HG03108 (cell line): ENCODE measurements at regions not wholly inside any gene's neighbourhood (a gene's known extent, or its start where the extent isn't known, plus 50 kb on each side); places are given as distances from the start of the nearest gene placed in this dataset.

Source experiments
- ATAC-seq: cut with Tn5 transposase; IDR thresholded peaks from one replicate; pipeline ENCODE4 v1.9.1; 2021; ENCODE audit warnings: moderate library complexity; ENCODE audit not compliant: unreplicated experiment

DNA sequence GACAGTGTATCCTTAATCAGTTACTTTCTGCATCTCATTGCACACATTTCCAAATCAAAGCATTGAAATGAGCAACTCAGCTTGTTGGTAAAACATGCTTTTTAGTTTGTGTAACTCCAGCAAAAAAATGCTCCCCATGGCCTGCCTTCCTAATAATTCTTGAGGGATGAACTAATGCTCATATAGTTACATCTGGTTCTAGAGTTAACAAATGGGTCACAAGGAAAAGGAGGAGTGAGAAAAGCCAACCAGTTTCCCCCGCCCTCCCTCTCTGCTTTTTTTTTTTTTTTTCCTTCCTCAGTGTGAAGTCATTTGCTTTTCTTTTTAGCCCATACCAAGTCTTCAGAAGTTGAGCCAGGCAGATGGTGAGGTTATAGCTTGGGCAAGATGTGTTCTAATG, 231.7 kb downstream of the MTX2 start:
- no peak for ATAC-seq

GRCh38 chr2:176501617-176502016, 232.4 kb downstream of the MTX2 start:
- ATAC-seq = no peak

- ATAC-seq = no peak
These were observed 233.4 kb downstream of the MTX2 start for GRCh38 chr2:176502619-176503018.

DNA sequence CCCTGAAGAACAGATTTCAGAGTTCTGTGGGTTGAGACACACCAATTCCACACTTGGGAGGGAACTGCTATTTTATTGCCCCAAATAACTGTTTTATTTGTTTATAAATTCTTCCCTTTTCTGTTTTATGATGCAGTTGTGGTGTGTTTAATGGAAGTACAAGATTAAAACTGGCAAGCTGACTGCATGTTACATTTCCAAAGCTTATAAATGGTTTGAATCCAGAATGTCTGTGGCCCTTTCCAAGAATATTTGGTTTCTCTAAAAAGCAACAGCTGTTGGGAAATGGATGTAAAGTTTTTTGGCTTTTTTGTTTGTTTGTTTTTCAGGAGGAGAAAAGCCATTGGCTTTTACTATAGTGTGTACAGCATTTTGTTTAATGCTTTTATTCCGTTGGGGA, 234.5 kb downstream of the MTX2 start:
- no peak for ATAC-seq

- no peak for ATAC-seq
These were observed 235.2 kb downstream of the MTX2 start for GRCh38 chr2:176504440-176504839.

GRCh38 chr2:176507786-176508185, 238.5 kb downstream of the MTX2 start:
- ATAC-seq = no peak

DNA sequence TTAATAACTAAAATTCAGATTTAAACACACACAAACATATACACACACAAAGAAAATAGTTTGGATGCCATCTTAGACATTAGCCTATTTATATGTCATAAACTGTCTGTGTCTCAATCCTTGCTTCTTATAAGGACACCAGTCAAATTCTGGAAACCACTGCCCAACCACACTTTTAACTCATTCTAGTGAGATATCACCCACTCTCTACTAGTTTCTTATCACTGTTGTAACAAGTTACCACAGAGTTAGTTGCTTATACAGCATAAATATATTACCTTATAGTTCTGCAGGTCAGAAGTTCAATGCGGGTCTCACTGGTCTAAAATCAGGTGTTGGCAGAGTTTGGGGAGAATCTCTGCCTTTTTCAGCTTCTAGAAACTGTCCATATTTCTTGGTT, 239.1 kb downstream of the MTX2 start:
- ATAC-seq = no peak

GRCh38 chr2:176508984-176509740, 239.9 kb downstream of the MTX2 start:
- peak; percentile 79 for ATAC-seq

GRCh38 chr2:176514276-176514675, 245.0 kb downstream of the MTX2 start:
- ATAC-seq = no peak

GRCh38 chr2:176514805-176515500, 245.7 kb downstream of the MTX2 start:
- ATAC-seq = no peak

GRCh38 chr2:176516051-176516602, 246.9 kb downstream of the MTX2 start:
- ATAC-seq = no peak

DNA sequence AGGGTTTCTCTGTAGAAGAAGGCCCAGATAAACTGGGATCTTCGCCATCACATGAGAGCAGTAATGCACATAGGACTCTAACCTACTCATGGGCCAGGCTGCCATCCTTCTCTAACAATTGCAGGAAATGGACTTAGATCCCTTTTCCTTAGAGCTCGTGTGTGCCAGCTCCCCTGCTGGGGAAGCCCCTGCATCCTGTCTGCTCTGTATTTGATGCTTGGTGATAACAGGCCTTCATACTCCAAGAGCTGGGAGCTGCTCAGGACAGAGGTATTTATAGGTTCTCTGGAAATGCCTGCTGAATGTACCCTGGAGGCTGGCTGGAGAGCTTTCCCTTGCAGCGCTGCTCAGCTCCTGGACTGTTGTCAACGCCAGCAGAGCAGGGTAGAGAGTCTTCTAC, 249.6 kb downstream of the MTX2 start:
- ATAC-seq = no peak

DNA sequence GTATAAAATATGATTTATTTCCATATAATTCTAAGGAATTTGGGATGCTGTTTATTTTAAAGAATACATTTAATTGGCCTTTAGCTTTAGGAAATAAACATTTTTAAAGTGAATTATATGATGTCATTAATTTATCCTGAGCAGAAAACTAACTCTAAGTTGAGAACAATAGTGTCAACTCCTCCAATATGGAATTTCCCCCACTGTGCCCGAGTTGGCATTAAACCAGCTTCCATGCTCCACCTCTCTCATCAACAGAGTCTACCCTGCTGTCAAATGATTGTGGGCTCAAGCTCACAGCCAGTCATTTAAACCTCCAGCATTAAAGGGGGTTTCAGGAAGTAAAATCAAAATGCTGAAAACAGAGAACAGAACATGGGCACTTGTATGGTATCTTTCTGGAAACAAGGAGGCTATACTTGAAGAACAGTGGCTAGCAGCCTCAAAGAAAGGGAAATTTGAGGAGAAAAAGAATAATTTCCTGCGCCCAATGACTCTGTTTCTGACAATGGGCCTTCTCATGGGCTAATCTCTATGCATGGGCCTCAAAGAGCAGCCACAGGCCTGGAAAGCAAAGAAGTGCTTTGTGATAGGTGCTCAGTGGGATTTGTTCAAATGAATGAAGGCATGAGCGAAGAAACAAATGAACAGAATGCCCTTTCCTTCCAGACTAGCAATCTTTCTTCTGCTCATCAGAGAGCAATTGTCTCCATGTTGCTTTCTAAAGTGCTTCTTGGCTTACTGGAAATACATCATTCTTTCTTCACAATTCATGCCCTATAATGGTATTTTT, 252.8 kb downstream of the MTX2 start:
- ATAC-seq = no peak

DNA sequence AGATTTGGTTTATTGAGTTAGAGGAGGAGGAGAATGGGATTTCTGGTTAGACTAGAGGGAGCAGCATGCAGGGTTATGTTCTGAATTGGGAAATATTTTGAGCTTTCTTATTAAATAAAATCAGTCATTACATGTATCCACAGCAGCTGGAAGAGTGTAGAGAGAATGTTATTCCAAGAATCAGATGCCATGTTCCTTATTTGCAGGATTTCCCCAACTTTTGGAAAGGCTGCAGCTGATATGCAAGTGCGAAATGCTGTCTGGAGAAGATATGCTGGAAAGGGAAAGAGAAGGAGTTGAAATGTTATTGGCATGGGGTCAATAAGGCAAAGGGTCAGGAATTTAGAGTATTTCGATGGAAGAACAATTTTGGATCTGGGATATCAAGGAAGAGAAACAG, 255.8 kb downstream of the MTX2 start:
- no peak for ATAC-seq

- no peak for ATAC-seq
These were observed 258.0 kb downstream of the MTX2 start for GRCh38 chr2:176526995-176527901.

GRCh38 chr2:176531608-176532007, 262.4 kb downstream of the MTX2 start:
- ATAC-seq = no peak

GRCh38 chr2:176533505-176534193, 264.4 kb downstream of the MTX2 start:
- no peak for ATAC-seq

DNA sequence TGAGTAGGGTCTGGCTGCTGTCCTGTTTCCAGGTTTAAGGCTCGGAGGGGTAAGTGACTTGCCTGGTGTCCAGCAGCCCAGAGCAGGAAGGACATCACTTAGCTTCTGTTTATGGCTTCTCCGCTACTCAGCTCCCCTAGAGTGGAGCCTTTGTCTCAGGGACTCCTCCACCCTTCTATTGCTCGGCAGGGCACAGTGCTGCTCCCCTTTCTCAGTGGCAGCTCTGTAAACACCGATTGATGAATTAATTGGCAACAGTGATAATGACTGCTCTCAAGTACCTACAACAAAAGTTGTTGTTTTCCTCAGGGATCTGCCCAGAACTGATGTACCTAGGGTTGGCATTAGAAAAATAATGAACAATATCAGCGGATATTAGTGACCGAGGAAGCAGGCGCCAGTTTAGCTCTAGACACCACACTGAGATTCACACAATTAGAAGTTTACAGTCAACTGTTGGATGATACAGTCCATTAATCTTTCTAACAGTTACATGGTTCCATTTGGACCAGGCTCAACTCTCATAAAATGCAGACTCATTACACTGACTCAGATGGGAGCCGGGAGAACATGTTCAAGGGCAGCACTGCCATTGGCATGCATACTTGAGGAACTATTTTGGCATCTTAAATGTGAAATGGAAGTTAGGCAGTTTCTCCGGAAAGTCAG, 265.7 kb downstream of the MTX2 start:
- ATAC-seq = no peak

DNA sequence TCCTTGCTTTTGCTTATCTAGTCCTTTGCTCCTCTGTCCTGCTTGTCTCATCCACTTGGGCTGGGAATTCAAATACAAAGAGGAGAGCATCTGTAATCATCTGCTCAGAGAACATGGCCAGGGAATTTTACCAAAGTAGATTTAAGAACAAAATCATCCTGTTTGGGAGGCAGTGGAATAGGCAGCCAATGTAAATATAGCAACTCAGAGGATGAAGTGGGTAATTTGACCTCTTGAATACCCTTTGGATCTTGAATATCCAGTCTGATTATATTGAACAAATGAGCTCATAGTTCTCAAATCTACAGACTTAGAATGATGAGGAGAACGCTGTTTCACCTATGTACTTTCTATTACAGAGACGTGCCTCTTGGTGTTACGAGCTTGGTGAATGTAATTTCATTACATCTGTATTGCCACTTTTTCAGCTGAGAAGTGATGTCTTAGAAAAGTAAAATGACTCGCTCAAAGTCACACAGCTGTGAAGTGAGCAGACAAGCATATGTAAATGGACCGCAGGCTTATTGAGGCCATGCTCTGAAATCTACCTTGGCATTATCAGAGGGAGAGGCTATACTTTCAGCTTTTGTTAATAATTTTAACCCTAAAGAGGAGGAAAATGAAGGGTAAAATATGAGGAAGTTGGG, 266.3 kb downstream of the MTX2 start:
- no peak for ATAC-seq
